COLO668 (cell line): ENCODE measurements at regions not wholly inside any gene's neighbourhood (a gene's known extent, or its start where the extent isn't known, plus 50 kb on each side); places are given as distances from the start of the nearest gene placed in this dataset.

Experiments
- DNase-seq: peaks from one replicate; lab custom pipeline; 2025; ENCODE audit not compliant: unreplicated experiment; lab: John Stamatoyannopoulos, UW

DNA sequence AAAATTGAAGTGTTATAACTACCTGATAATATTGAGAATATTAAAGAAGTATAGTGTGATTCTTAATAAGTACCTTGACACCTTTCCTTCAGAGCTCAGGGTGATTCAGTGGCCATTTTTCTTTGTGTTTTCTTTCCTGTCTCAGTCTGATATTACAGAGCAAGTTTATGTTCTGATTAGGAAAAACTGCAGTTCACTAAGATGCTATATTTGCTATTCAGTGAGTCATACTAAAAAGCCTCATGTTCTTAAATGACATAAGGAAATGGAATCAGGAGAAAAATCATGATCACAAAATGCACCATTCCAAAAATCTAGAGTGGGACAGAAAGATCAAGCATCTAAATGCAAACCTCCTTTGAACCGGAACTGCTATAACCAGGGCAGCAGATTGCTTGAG, 390.6 kb upstream of the ATP2B1 start:
- no peak for DNase-seq

DNA sequence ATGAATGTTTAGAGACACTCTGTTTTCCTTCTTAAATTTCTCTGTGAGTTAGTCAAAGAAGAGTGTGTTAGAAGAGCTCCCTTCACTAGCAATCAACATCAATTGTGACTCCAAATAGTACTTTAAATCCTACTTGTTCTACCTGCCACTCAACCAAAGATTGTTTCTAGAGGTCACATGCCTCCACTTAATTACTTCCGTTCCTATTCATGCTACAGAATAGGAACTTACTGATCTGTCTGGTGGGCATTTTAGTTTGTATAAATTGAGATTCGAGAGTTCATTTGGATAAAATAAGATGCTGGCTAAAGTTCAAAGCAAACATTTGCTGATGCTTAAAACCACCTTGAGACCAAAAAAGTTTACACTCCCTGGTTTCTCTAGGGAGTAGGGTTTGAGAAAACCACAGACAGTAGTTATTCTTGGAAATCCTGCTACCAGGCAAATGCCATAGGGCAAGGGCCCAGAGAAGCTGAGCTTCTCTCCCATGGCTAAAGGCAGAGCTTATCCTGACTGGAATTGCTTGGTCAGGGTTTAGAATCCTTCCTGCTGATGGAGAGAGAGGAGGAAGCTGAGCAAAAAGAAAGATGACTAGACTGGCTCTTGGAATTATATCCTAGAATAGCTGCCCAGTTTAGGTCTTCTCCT, 389.6 kb upstream of the ATP2B1 start:
- no peak for DNase-seq

DNA sequence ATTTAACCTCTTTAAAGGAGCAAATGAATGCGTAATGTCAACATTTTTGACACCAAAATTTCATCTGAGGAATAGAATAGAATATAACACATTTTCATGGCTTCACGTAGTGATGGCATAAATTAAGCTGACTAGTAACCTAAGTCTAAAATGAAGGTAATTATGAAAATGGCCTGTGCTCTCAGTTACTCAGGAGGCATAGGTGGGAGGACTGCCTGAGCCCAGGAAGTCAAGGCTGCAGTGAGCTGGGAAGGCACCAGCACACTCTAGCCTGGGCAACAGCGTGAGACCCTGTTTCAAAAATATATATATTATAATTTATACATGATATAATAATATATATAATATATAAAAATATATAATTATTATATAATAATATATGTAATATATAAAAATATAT, 383.2 kb upstream of the ATP2B1 start:
- DNase-seq, result no peak

DNA sequence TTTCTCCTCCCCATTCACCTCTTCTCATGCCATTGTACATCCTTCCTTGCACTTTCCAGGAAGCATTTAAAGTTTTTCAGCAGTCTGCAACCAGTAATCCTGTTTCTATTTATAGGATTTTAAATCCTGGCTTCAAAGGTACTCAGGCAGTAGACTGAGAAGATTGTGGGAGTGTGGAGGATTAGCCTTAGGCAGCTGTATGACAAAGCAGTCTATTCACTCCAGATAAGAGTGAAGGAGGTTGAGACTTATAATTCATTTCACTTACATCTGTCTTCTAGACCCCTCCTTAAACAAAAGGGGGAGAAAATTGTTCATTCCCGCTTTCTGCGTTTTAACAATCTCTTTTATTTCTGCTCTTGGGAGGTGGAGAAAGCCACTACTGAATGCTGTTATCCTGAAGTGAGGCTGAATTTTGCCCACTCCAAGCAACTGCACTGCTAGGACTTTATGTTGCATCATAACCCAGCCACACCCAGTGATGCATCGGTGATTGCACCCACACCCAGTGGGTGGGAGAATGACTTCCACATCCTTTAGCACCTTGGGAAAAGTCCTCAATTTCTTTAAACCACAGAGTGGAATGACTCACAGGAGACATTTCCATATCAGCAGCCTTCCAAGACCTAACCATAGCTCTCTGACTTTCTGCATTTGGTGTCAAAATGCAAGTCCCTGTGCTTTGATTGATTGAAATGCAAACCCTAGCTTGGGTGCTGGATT, 382.5 kb upstream of the ATP2B1 start:
- DNase-seq, result no peak

DNA sequence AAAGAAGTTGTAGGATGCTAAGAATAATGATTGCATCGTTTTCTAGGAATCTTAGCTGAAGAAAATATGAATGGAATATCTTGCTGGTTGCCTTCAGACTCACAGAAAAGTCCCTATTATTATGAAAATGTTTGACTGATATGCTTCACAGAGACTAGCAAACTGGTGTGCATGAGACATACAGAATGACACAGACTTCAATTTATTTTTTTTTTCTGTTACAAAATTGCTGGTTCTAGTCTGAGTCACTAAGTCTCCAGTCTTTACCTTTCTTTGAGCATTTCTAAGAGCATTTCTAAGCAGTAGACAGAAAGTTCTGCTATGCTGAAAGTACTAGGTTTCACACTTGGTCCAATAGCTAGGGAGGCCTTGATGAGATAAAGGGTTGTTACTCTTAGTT, 377.6 kb upstream of the ATP2B1 start:
- no peak for DNase-seq

DNA sequence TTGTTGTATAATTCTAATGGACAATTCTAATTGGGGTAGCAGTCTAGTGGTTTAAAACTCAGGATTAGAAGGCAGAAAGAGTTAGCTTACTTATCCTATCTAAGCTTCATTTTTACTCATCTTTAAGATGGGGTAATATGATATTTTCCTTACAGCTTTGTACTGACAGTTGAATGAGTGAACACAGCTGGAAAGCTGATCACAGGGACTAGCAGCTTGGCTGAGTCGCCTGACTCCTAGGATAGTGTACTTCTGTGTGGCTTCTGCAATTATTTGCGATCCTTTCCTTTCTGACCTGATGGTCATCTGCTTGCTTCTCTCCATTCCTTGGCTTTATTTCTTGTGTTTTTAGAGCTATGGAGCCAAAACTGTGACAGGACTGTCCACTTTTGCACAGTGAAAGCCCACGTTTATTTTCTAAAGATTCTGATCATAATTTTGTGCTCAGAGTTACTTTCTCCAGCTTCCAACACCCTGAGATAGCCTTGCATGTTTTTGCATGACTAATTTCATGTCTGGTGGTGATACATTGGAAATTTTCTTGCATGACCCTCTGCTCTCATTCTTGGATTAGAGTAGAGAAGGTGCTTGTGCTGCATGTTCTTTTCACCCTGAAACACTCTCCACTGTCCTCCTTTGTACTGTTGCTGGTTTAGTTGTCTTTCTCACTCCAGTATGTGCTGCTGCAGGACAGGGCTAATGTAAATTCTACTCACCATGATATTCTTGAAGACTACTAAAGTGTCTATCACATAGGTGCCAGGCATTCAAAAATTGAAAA, 377.0 kb upstream of the ATP2B1 start:
- no peak for DNase-seq

DNA sequence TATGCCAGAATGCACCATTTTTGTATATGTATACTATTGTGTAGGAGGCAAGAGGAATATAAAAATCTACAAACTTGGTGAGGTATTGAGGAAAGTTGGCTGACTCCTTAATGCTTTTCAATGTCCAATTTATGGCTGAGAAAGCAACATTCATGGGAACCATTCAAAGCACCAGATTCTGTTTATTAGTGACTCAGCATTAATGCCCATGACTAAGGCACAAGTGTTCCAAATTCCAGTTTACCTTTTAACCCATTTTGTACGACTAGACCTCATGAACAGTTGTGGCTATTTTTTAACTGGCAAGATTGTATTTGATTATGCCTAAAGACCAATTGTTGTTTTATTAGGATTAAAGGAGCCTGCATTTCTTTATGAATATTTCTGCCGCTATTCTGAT, 375.4 kb upstream of the ATP2B1 start:
- no peak for DNase-seq

DNA sequence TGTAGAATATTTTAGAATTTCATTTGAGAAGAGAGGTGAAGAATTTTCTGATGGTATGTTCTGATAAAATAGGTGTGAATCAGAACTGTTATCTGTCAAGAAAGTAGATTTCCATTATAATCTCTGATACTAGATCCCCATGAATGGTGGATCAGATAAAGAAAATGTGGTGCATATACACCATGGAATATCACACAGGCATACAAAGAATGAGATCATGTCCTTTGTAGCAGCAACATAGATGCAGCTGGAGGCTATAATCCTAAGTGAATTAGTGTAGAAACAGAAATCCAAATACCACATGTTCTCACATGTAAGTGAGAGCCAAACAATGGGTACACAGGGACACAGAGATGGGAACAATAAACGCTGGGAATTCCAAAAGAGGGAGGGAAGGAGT, 372.0 kb upstream of the ATP2B1 start:
- no peak for DNase-seq

DNA sequence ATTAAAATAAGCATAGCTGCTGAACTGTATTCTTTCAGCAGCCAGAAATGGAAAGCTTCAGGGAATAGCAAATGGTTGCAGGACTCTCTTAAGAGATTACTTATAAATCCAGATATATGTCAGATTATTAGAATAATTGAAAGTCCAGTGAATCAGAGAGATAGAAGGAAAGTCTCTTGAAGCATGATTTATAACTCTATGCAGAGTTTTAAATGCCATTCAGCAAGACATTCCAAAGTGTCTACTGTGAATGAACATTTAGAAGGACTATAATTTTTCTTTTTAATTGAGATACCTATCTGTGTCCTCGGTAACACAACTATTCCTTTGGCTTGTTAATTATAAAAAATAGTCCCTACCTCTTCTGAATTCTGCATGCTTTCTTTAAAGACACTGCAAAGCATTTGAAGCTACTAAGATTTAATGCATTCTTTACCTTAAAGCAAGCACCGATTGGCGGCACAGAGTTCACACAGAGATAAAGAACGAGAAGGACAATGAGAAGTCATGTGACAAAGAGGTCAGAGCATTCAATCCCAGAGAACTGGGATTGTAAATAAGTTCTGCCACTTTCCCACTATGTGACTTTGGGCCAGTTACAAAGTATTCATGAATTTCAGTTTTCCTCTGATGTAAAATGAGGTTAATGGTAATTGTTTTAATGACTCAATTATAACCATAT, 371.0 kb upstream of the ATP2B1 start:
- DNase-seq, result no peak

DNA sequence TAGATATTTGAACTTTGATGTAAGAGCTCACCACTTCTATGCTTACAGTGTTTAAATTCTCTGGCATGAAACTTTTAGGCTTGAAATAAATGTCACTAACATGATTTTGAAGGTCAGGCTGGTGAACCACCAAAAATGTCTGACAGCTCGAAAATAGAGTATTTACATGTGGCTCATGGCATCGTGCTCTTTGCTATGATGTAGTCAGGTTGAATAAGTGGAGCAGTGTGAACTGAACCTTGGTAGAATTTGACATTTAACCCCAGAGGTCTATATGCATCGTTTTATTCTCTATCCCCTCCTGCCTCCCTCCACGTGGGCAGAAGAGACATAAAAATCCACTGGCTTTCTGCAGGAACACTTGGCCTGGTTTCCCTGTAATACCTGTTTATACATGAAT, 369.7 kb upstream of the ATP2B1 start:
- no peak for DNase-seq

DNA sequence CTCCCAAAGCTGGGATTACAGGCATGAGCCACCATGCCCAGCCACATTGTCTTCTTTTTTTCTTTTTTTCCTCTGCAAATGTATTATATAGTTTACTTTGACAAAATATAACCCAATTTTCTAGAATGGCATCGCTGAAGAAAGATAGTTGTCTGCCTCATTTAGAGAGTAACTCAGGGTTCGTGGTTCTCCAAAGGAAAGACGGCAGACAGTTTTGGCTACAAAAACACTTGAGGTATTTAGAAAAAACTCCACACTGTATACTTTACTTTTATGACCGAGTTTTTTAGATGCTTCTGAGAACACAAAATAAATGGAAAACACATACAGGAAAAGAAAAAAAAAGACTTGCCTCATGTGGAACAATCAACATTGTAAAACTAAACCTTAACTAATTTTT, 369.1 kb upstream of the ATP2B1 start:
- no peak for DNase-seq

DNA sequence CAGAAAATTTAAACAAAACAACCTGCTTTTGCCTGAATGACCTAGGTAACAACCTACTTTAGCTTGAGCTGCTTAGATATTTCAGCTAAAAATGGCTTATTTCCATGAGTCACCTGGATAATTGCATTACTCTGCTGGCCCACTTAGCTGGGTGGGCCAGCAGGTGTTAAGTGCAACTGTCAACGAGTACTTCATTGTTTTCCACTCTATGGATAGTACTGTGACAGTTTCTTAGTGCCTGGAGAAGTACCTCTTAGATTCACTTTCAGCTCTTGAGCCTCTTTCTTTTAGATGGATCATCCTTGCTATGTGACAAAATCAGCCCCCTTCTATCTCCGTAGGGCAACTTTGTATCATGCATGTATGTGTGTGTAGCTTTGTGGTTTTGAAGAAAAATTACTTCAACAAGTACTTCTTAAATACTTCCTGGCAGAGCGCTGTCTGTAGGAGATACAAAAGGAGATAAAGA, 368.2 kb upstream of the ATP2B1 start:
- DNase-seq, result no peak

DNA sequence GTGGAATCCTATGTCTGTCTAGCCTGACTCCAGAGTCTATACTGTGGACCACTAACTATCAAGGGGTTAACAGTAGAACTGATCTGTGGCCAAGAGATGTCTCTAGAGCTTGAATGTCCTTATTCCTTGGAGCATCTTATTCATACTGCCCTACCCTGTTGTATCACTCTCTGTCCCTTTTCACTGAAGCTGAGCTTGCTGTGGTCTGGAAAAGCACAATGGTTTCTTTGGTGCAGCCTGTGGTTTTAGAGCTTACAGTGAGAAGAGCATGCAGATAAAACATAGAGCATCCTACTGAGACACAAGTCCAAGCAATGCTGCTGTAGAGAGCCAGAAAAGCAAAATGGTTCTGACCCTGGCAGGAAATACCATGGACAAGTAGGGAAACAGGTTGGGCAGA, 367.0 kb upstream of the ATP2B1 start:
- DNase-seq, result no peak

DNA sequence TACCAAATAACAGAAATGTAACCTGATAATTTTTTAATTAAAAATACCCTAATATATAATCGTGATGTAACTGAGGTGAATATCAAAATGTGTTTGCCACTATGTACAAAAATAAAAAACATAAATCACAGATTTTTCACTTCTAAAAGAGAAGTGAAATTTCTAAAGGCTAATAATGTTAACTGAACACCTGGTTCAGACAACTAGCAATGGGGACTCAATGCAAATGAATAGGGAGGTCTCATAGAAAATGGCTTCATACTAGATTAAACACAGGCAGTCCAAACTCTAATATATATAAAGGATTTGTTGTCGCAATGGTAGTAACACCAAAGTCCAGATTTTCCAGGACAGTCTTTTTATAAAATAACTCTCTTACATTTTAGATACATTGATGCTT, 365.4 kb upstream of the ATP2B1 start:
- DNase-seq, result no peak

DNA sequence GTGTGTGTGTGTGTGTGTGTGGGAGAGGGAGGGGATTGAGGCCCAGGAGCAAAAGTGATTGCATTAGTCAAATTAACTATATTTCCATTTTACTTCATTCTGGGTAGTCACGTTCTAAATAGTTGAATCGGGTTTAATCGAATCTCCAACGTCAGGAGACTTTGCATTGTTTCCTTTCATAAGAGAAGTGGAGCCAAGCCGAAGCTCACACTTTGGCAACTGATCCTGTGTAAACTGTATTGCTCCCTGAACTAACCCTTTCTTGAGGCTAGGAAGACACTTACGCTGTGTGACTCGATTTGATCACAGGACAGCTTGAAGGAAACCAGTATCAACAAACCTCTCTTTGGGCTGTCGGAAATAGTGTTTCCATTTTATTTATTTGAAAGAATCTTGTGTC, 363.4 kb upstream of the ATP2B1 start:
- DNase-seq, result no peak

DNA sequence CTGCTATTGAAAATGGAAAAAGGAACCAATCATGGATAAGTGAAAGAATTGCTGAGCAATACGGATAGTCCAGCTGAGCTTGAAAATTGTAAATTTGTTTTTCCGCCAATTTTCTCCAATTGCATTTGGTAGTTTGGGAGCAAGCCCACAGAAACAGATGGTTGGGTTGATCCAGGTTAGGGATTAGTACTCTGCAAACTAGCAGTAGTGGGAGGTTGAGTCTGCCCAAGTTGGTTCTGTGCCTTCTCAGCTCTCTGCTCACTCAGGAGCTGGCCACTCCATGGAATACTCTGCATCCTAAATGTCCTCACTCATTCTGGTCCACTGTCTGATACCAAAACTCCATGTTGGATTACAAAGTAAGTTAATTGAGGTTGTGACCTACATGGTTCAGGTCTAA, 361.1 kb upstream of the ATP2B1 start:
- no peak for DNase-seq

DNA sequence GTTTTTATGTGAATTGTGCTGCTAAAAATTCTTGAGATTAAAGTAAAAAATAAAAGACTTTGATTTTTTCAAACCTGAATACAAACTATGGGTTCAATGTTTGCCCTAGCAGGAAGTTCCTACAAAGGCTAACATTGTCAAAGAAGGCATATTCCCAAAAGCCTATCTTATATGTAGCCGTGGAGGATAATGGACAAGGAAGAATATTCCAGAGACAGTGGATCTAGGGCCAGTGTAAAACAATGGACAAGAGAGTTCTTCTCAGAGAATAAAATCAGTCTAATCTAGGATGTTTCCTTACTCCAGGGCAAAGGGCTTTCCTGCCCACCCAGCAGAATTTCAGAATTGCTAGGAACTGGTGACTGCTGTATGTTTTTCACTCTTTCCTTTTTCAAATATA, 359.2 kb upstream of the ATP2B1 start:
- DNase-seq, result no peak

DNA sequence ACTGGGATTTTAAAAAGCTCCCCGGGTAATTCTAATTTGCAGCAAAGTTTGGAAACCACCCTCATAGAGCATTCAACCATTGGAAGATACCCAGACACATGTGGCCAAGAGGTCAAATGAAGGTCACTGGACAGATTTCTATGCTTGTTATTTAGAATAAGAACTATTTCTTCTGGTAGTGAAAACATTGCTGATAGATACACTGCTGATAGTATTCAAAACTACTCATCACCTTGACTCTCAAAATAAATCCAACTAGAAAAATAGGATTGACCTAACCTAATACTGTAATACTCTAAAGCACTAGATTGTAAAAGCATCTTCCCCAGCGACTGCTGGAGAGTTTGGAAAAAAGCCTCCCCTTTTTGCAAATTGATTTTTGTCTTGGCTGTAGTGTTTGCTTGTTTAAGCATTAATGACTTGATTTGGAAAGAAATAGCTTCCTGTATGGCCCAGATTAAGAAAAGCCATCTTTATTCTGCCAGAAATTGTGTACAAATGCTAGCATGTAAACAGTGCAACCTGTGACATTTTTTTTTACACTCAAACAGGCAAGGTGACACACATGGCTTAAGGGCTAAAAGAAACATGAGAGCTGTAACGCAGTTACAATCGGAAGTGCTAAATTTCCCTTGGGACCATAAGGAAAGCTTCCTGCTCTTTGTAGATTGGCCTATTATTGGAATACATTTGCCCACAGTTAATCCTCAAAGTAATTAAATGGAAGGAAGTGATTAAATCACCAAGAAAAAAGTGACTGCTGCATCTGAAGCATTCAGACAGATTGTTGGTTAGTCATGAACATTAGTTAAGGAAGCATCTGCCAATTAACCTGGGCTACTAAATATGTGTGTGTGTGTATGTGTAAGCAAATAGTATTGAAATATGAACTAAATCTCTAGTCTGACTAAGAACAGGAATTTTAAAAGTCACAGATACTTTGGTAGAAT, 356.5 kb upstream of the ATP2B1 start:
- no peak for DNase-seq

DNA sequence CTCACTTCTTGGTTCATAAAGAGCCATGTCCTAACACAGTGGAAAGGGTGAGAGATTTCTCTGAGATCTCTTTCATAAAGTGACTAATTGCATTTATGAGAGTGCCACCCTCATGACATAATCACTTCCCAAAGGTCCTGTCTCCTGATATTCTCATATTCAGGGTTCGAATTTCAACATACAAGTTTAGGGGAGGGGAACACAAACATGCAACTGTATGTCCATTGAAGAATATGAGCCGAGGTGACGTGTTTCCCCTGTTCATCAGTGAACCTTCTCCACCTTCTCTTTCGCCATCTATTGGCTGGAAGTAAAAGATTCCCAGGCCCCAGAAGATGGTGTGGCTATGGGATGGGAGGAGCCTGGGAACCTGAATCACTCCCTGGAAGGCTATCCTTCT, 354.2 kb upstream of the ATP2B1 start:
- DNase-seq, result no peak

DNA sequence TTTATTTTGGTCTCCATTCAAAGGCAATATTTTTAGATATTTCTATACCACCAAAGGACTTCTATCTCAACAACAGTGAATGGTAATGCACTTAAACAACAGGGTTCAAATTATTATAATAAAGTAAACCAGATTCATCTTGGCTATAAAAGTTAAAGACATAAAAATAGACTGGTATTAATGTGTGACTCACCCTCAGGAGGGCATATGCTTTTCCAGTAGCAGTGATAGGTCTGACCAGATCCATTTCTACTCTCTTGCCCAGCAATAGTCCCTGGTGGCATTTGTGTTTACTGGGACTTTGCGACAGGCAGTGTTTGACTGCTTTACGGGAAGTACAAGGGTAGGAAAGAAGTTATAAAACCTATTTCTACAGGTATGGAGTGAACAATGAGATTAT, 353.2 kb upstream of the ATP2B1 start:
- no peak for DNase-seq

DNA sequence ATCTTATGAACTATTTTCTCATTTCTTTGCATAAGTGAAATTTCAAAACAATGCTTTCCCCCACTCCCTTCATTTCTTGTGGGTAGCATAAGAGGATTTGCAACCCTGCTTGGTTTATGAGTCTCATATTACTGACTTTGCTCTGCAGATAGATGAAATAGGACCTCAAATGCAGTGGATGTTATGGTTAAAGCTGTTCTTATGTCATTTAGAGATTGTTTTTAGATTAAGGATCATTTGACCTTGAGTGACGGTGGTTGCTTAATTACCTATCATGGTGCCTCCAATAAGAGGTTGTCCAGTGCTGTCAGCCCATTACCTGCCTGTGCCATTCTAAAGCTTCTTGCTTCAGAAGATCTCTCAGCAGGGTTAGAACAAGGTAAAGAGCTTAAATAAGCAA, 351.4 kb upstream of the ATP2B1 start:
- no peak for DNase-seq
